Breast epithelium (tissue), 4 donors: ENCODE measurements at regions not wholly inside any gene's neighbourhood (a gene's known extent, or its start where the extent isn't known, plus 50 kb on each side); places are given as distances from the start of the nearest gene placed in this dataset.
A peak's percentile ranks its signal among the peaks of the same experiment; 100 is the strongest.

ENCODE experiments used
- DNase-seq, 2 donors: peaks; one replicate each; pipeline ENCODE4 v3.0.0-alpha.2; 2019; ENCODE audit warnings: low spot score in 2 of 2
- H3K27ac ChIP-seq, 2 donors: fragments of 200-600 bp; sonication (generic) in 1 of 2; one replicate each; pipeline ENCODE4 v1.5.1; 2016 to 2019; ENCODE audit warnings: mild to moderate bottlenecking in 1 of 2
- H3K27me3 ChIP-seq, 2 donors: fragments of 200-600 bp; sonication (generic) in 1 of 2; one replicate each; pipeline versions ENCODE4 v1.5.1 to v1.6.0; 2017 to 2019; ENCODE audit warnings: control low read depth in 1 of 2, mild to moderate bottlenecking in 1 of 2
- H3K36me3 ChIP-seq: fragments of 200-600 bp; one replicate; pipeline ENCODE4 v1.5.1; 2019
- H3K4me1 ChIP-seq, 2 donors: fragments of 200-600 bp; sonication (generic); one replicate each; pipeline ENCODE4 v1.5.1; 2016 to 2019; ENCODE audit warnings: control low read depth in 1 of 2
- H3K4me3 ChIP-seq, 3 donors: fragments of 200-600 bp; sonication (generic); 1 replicate in 2 of 3; 2 replicates in 1 of 3; pipeline ENCODE4 v1.5.1; 2016 to 2019; ENCODE audit warnings: mild to moderate bottlenecking in 3 of 3, moderate library complexity in 2 of 3
- H3K9me3 ChIP-seq, 2 donors: fragments of 200-600 bp; sonication (generic) in 1 of 2; one replicate each; pipeline ENCODE4 v1.5.1; 2016 to 2019; ENCODE audit warnings: control low read depth in 1 of 2
- POLR2A ChIP-seq: fragments of 450-650 bp; IDR thresholded peaks from one replicate; pipeline ENCODE4 v1.6.1; 2016; ENCODE audit warnings: antibody characterized with exemption, mild to moderate bottlenecking, moderate library complexity
- POLR2AphosphoS5 ChIP-seq, 3 donors: sonication (generic); formaldehyde crosslinking; IDR thresholded peaks; one replicate each; pipeline ENCODE4 v1.6.1; 2017; ENCODE audit warnings: antibody characterized with exemption in 3 of 3
- intact Hi-C: fragments of 100-400 bp; cut with DNase I; formaldehyde crosslinking; loops from one replicate; pipeline ENCODE4 v1.15.1; 2023; ENCODE audit warnings: low total_unique reads
- TF ChIP-seq, protein P1 (sequence below), 3 donors: fragments of 450-650 bp; IDR thresholded peaks; one replicate each; pipeline ENCODE4 v1.5.1; 2016 to 2017; ENCODE audit warnings: antibody characterized with exemption in 3 of 3, mild to moderate bottlenecking in 3 of 3, moderate library complexity in 3 of 3

GRCh38 chr12:92582475-92582874 is 120.3 kb upstream of the PLEKHG7 start:
- TF ChIP-seq POLR2AphosphoS5 (IDR thresholded peaks at IDR 0.05) = no peak
- TF ChIP-seq, protein P1, sequence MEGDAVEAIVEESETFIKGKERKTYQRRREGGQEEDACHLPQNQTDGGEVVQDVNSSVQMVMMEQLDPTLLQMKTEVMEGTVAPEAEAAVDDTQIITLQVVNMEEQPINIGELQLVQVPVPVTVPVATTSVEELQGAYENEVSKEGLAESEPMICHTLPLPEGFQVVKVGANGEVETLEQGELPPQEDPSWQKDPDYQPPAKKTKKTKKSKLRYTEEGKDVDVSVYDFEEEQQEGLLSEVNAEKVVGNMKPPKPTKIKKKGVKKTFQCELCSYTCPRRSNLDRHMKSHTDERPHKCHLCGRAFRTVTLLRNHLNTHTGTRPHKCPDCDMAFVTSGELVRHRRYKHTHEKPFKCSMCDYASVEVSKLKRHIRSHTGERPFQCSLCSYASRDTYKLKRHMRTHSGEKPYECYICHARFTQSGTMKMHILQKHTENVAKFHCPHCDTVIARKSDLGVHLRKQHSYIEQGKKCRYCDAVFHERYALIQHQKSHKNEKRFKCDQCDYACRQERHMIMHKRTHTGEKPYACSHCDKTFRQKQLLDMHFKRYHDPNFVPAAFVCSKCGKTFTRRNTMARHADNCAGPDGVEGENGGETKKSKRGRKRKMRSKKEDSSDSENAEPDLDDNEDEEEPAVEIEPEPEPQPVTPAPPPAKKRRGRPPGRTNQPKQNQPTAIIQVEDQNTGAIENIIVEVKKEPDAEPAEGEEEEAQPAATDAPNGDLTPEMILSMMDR (IDR thresholded peaks at IDR 0.05) = no peak
- no peak for TF ChIP-seq POLR2A
- Histone ChIP-seq H3K4me3 (no peak overlapping the region), H3K9me3 (peaks cover 0 to 8% of the 10 kb centered on the region in 2 donors), H3K27ac (no peak overlapping the region), H3K27me3 (no peaks in the 10 kb centered on the region), H3K4me1 (no peaks in the 10 kb centered on the region), H3K36me3 (no peaks in the 10 kb centered on the region)
- intact Hi-C loops = no loop called here
- no peak for DNase-seq

GRCh38 chr12:92581604-92582003 is 121.2 kb upstream of the PLEKHG7 start:
- intact Hi-C loops = no loop called here
- H3K27me3 ChIP-seq = no peaks in the 10 kb centered on the region
- DNase-seq = no peak
- no peak overlapping the region for H3K27ac ChIP-seq
- no peaks in the 10 kb centered on the region for H3K36me3 ChIP-seq
- no peaks in the 10 kb centered on the region for H3K4me1 ChIP-seq
- peaks cover 0 to 8% of the 10 kb centered on the region in 2 donors for H3K9me3 ChIP-seq
- no peak overlapping the region for H3K4me3 ChIP-seq
- no peak for TF ChIP-seq POLR2A
- TF ChIP-seq, protein P1 (IDR thresholded peaks at IDR 0.05) = no peak
- no peak for TF ChIP-seq POLR2AphosphoS5 (IDR thresholded peaks at IDR 0.05)

DNA sequence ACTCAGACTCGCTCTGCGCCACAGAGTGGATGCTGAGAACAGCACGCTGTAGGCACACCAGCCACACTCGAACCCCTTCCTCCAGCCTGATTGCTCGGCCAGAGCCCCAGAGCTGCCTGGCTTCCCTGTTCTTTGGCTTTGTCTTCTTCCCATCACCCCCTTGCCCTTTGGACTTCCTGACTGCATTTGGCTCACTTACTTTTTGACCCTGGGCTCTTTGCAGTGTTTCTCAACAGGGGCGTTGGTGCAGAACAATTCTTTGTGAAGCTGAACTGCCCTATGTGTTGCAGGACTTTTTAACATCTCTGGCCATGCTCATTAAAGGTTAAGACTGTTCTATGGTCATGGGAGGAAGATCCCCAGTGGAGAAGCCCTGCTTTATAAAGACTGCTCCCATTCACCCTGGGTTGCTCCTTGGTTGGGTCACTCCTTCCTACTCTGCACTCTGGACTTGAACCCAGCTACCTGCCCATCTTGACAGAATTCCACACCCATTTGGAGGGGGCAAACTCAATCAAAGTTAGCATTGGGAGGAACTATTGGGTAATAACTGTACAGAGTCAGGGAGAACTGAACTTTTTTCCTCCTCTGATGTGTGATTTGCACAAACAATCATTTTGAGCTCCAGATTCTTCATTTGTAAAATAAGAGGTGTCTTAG is 127.7 kb upstream of the PLEKHG7 start:
- Histone ChIP-seq H3K27me3 (no peaks in the 10 kb centered on the region), H3K4me1 (no peaks in the 10 kb centered on the region), H3K27ac (peak overlapping the region in 1 of 2 donors; percentile 66), H3K9me3 (no peaks in the 10 kb centered on the region), H3K4me3 (no peak overlapping the region), H3K36me3 (no peaks in the 10 kb centered on the region)
- no peak for DNase-seq
- TF ChIP-seq, protein P1 (IDR thresholded peaks at IDR 0.05) = no peak
- TF ChIP-seq POLR2A (no peak), POLR2AphosphoS5 (IDR thresholded peaks at IDR 0.05) (no peak)
- intact Hi-C loops = loop anchor here (10.0 kb wide), 1 partner anchor 1190 kb away; no protein-coding TSS in a partner anchor

DNA sequence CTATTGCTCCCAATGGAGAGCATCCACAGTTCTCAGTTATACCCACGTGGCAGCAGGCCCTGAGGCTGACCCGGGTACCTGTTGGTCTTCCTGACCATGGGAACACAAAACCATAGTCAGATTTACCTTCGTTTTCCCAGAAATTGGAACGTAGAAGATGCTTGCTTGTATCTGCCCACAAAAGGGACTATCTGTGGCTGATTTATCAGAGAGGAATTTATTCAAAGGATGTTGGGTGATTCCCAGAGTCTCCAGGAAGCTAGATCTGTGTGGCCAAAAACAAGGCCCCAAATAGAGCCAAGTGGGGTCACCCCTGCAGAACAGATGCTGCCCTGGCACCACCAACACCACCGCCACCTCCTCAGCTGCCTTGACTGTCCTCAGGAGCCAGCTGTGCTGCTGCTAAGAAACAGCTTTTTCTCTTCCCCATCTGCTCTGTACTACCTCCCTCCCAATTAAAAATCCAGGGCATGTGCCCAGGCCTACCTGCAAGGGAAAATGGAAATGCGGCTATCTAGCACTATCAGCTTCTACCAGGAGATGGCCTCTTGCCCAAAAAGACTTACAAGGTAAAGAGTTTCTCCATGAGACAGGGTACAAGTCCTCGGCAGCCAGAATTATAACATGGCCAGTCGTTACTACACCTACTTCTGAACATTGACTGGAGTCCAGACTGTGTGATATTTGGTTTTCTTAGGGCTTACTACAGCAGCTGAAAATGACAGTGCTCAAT is 128.6 kb upstream of the PLEKHG7 start:
- Histone ChIP-seq H3K27me3 (no peaks in the 10 kb centered on the region), H3K4me3 (no peak overlapping the region), H3K36me3 (no peaks in the 10 kb centered on the region), H3K4me1 (no peaks in the 10 kb centered on the region), H3K9me3 (no peaks in the 10 kb centered on the region), H3K27ac (peak overlapping the region; percentile 53 to 66)
- intact Hi-C loops = loop anchor here (10.0 kb wide), 1 partner anchor 1189 kb away; no protein-coding TSS in a partner anchor
- no peak for TF ChIP-seq POLR2AphosphoS5 (IDR thresholded peaks at IDR 0.05)
- TF ChIP-seq, protein P1 (IDR thresholded peaks at IDR 0.05) = no peak
- TF ChIP-seq POLR2A = no peak
- DNase-seq = no peak

- TF ChIP-seq, protein P1 (IDR thresholded peaks at IDR 0.05) = no peak
- peak in 1 of 3 donors; percentile 28 for TF ChIP-seq POLR2AphosphoS5 (IDR thresholded peaks at IDR 0.05)
- no peaks in the 10 kb centered on the region for H3K9me3 ChIP-seq
- no peaks in the 10 kb centered on the region for H3K36me3 ChIP-seq
- H3K4me1 ChIP-seq = no peaks in the 10 kb centered on the region
- intact Hi-C loops = loop anchor here (10.0 kb wide), 1 partner anchor 1188 kb away; no protein-coding TSS in a partner anchor
- peak in 1 of 2 donors; percentile 60 for DNase-seq
- H3K4me3 ChIP-seq = no peak overlapping the region
- peak overlapping the region; percentile 53 to 66 for H3K27ac ChIP-seq
- H3K27me3 ChIP-seq = no peaks in the 10 kb centered on the region
Measured at GRCh38 chr12:92573104-92573503, 129.7 kb upstream of the PLEKHG7 start.
